HG03565 (cell line): ENCODE measurements at regions not wholly inside any gene's neighbourhood (a gene's known extent, or its start where the extent isn't known, plus 50 kb on each side); places are given as distances from the start of the nearest gene placed in this dataset.
"Not testable (repeated sequence)": the region's sequence is repeated elsewhere in the genome, so short reads cannot be mapped to it uniquely, and the experiment has no call there.

ENCODE experiments used
- ATAC-seq: cut with Tn5 transposase; IDR thresholded peaks from one replicate; pipeline ENCODE4 v1.9.1; 2021; ENCODE audit warnings: mild to moderate bottlenecking, moderate library complexity; ENCODE audit not compliant: unreplicated experiment

DNA sequence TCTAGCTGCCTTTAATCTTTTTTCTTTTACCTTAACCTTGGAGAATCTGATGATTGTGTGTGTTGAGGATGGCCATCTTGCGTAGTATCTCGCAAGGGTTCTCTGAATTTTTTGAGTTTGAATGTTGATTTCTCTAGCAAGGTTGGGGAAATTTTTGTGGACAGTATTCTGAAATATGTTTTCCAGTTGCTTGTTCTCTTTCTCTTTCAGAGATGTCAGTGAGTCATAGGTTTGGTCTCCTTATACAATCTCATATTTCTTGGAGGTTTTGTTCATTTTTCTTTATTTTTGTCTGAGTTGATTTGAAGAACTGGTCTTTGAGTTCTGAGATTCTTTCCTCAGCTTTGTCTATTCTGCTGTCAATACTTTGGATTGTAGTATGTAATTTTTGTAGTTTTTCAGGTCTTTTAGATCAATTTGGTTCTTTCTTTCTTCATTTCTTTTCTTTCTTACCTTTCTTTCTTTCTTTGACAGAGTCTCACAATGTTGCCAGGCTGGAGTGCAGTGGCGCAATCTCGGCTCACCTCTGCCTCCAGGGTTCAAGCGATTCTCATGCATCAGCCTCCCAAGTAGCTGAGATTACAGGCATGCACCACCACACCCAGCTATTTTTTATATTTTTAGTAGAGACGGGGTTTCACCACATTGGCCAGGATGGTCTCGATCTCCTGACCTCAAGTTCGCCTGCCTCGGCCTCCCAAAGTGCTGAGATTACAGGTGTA is 366.4 kb upstream of the RASGRP1 start:
- ATAC-seq, result no peak

DNA sequence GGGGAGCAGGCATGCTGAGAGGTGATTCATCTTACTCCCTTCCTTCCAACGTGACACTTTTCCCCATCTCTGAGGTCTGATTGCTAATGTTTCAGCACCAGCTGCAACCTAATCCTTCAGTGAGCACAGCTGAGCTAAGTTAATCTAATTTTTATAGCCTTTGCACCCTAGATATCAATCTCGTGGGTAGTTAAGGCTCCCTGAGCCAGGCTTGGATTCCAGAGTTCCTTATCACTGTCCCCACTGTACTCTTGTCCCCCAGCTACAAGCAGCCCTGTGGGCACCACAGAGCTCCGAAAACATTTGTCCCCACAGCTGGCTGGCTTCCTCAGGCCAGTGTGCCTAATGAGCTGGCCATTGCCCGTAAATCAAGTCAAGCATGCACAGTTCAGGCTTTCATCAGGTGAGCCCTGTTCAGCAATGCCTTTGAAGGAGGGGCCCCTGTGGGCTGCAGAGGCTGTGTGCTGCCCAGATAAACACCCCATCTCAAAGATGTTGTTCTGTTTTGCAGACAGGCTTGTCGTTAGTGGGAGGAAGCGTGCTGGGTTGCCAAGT is 376.9 kb upstream of the RASGRP1 start:
- ATAC-seq, result no peak

DNA sequence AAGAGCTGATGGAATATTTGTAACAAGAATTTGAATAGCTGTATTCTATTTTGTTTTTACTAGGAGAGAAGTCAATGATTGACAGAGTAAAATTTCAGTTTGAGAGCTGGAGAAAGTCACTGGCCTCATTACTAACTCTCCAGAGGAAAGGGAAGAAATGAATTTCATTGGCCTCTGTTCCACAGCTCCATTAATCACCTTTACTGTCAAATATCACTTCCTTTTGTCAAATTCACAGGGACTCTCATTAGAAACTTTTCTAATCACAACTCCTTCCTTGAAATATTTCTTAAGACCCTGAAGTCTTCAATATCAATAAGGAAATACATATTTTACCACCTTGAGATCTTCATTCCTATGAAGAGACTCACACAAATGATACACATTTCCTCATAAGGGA is 379.9 kb upstream of the RASGRP1 start:
- ATAC-seq, result no peak

DNA sequence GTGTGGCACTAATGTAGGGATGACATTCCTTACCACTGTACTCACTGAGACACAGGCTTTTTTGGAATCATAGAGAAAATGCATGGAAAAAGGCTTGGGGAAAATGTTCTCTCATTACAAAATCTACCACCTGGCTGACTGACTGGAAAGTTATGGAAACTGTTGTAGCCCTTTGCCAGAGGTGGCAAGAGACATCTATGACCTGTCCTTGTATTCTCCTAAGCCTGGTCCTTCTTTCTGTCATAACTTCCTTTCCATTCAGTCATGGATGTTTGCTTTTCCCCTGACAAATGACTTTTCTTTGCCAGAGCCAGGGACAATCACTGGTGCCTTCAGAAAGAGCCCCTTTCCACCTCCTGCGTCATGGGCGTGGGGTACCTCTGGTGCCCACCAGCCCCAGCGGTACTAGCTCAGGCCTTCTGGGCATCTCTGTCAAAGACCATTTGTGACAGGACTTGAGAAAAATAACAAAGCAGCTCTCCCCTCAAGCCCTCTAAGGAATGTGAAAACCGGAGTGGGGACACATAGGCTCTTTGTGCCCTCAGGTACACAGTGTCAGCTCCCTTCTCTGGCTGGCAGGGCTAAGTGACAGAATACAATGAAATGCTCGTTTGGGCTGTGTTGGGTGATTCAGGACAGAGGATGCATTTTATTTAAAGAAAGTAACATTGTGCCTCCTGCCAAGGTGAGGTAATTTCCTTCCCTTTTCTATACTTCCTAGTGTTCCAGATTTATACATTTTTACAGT is 381.1 kb upstream of the RASGRP1 start:
- ATAC-seq, result no peak

DNA sequence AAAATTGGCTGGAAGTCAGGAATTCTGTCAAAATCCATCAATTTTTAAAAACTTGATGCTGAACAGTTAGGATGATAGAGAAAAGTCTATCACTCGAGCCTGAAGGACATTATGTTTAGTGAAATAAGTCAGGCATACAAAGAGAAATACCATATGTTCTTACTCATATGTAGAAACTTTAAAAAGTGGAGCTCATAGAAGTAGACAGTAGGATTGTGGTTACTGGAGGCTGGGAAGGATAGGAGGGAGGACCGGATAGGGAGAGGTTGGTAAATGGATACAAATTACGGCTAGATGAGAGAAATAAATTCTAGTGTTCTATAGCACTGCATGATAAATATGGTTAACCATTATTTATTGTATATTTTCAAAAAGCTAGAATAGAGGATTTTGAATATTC is 389.5 kb upstream of the RASGRP1 start:
- ATAC-seq, result no peak

DNA sequence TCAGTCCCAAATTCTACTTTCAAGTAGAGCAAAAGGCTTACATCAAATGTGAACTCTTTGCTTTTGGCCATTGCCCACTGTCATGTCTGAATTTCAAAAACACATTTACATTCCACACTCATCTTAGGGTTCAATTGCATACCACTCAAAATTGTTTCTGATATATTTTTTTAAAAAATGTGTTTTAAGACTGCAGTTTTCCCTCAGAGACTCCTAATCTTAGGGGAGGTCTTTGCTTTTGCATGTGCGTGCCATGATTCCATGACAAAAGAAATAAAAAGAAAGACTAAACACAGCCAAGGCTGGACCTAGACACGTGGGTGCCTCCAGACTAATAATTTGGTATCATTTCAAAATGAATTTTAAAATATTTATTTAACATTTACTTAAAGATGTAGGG is 396.8 kb upstream of the RASGRP1 start:
- no peak for ATAC-seq

DNA sequence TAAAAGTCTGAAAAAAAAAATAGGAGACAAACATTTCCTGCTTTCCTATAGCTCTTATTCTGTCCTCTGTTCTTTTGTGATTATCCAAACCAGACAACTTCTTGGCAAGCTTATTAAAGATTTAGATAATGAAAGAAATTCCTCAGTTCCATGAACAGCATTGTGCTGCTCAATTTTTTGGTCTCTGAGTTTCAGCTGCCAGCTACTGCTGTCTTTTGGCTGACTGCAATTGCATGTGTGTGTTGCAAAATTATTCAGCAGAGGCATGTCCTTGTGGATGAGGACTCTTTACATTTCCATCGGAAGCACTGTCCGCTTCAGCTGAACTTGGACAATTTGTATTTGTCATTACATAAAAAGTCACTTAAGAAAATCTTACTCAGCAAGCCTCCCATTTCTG is 397.3 kb upstream of the RASGRP1 start:
- no peak for ATAC-seq

DNA sequence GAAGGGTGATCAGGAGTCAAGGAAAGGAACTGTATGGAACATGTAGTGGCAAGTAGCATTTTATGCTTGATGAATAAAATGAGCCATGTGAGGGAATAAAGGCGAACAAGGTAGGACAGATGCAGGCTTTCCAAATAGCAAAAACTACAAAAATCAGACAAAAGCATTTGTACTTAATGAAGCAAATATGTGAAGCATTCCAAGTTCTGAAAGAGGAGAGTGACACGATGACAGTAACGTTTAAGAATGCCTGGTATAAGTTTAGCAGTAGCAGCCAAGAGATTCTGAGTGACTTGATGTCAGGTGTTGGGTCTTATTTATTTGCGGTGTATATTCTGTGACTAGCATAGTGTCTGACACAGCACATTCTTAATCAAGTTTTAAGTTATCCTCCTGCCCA is 408.2 kb upstream of the RASGRP1 start:
- no peak for ATAC-seq

DNA sequence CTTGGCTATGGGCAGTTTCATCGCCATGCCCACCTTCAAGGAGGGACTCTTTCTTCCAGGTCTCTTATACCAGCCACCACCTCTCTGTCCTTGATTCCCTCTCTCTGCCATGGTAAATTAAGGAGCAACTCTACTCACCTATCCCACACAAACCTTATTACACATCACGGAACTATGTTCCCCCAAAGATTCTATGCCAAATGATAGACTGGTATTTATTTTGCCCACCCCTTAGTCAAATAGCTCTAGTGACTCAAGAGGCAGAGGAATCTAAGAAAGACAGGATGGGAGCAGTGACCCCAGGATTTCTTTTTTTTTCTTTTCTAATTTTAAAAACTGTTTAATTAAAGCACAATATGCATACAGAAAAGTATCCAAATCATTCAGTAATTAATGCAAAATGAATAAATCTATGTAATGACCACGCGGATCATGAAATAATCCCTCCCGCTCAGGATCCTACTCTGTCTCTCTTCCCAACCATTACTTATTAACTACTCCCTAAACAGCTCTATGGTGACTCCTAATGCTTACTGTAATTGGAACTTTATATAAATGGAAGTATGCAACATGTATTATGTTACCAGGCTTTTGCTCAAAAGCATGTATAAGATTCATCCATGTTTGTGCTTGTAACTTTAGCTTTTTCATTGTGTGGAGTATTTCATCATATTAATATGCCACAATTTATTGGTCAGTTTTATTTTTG is 410.8 kb upstream of the RASGRP1 start:
- no peak for ATAC-seq

DNA sequence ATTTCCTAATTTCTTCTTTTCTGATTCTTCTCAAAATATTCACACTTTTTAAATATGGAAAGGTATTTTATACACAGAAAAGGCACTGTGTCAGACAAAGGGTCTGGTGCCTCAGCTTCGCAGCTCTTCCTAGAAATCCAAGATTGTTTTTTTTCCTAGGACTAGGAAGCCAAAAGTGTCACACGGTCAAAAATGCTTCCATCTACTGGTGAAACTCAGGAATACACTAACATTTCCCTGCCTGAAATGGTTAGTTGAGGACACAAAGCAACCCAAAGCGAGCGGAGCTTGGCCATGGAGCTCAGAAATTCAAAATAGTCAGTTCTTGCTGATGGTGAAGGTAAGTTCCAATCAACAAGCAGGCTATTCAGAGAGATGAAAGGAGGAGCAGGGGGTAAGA is 426.5 kb upstream of the RASGRP1 start:
- no peak for ATAC-seq

DNA sequence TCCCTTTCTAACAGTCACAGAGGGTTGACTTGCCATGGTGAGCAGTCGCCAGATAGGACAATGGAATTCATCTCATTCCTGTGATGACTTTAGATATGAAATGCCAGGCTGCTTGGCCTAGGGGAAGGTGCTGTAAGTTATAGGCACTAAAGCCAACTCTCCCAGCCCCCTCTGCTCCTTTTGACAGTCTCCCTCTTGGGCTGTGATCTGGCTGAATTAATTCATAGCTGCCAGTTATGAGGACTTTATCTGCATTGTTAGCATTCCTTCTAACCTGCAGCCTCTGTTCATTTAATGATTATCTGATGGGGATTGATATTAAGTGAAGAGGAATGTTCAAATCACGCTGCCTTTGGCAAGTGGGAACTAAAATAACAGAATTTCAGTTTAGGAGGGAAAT is 427.1 kb upstream of the RASGRP1 start:
- no peak for ATAC-seq

DNA sequence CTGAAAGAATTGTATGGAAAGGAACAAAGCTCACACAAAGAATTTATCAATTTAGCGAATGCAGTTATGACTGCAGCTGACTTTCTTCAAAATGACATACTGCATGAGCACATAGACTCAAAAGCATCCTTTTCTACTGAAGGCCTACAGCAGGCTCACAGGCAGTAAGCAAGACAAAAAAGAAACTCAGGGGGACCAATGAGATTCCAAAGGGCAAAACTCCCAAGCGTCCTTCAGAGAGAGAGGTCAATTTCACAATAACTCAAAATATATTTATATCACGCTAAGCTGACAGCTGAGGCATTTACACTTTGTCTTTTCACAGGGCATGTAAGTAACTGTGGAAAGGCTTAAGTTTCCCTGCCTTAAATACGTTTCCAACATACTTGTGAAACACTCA is 427.9 kb upstream of the RASGRP1 start:
- no peak for ATAC-seq

DNA sequence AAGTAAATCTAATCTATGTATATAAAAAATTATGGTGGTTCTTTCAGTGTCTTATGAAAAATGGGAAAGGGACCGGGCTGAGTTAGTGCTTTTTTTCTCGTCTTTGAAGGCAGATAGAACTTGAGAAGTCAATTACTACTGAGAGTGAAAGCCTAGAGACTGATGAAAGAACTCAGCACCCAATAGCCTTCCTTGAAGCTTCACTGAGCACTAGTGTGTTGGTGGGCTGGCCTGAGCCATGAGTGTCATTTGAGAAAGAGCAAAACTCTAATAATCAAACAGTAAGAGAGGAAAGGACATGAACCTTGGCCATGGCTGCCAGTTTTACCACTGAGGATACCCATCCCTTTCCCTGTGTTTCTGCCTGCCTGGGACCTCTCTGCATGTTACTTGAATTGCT is 428.3 kb upstream of the RASGRP1 start:
- no peak for ATAC-seq

DNA sequence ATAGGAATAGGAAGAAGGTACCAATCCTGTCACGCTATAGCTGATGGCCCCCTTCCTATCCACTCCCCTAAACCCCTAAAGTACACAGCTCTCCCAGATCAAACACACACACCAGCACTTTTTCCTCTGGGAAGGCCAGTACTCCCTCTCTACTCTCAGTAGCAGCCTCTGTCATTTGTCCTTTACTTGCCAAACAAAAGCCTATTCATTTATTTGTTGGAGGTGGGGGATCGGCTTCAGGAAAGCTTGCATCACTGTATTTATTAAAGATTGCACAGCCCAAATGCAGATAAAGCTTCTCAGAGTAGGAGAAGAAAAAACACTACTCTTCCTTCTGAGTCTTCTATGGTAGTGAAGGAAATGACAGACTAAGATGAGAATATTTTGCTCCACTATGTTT is 429.7 kb upstream of the RASGRP1 start:
- no peak for ATAC-seq

DNA sequence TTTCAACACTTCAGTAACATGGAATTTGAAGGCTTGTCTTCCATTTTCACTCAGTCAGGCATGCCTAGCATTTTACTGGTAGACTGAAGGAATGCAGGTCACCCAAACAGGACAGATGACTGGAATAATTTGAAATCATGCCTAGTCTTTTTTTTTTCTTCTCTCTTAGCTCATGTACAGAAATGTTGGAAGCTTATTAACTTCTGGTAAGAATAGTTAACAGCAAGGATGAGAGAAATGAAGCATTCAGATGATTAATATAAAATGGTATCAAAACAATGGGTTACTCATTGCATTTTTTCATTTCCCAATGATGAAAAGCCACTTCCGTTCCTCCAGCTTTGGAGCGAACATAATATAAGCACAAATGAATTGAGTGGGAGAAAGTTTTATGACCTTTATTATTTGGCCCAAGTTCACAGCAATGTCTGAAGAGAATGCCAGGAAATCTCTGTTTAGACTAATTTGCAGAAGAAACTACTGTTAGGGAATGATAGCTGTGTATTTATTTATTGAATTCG is 431.6 kb upstream of the RASGRP1 start:
- ATAC-seq, result no peak

DNA sequence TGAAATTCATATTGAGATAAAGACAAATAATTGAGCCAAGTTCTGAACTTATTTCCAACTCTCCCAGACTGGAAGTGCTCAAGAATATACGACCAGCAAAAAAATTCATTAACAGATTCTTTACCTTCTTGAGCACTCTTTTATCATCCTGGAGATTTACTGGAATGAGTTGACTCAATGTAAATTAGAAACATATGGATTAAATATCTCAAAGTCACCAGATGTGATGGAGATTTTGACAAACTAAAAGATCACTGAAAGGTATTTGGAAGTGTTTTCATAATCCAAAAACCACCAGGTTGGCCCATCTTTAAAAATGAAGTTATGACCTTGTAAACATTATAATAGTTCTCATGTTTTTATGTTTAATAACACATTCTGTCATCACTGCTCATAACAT is 433.2 kb upstream of the RASGRP1 start:
- ATAC-seq, result no peak

DNA sequence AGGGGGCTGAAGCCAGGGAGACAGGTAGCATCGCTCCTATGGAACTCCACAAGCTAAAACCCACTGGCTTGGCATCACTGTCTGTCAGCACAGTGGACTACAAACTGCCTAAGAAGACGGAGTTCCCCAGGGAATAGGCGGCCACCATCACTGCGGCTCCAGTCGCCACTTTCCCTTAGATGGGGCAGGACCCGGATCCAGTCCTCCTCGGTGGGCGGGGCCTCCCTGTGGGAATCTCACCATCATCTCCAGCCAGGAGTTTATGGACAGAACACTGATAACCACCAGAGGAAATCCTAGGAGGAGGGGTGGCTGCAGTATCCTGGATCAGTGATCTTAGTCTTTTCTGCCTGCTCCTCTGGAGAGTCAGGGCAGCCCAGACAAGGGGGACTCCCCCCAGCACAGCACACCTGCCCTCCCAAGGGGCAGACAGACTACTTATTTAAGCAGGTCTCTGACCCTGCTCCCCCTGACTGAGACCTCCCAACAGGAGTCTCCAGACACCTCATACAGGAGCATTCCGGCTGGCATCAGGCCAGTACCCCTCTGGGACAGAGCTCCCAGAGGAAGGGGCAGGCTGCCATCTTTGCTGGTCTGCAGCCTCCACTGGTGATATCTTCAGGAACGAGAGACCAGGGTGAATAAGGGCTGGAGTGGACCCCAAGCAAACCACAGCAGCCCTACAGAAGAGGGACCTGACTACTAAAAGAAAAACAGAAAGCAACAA is 435.6 kb upstream of the RASGRP1 start:
- no peak for ATAC-seq

DNA sequence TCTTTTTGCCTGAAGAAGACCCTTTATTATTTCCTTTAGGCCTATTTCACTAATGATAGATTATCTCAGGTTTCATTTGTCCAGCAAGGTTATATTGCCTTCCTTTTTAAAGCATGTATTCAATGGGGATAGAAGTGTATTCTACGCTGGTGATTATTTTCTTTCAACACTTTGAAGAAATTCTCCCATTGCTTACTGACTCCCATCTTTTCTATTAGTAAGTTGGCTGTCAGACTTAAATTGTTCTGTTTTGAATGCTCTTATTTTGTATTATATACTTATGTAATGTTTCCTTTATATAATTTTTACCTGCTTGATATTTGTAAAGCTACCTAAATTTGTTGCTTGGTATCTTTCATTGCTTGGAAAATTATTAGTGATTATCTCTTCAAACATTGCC is 445.1 kb upstream of the RASGRP1 start:
- no peak for ATAC-seq

DNA sequence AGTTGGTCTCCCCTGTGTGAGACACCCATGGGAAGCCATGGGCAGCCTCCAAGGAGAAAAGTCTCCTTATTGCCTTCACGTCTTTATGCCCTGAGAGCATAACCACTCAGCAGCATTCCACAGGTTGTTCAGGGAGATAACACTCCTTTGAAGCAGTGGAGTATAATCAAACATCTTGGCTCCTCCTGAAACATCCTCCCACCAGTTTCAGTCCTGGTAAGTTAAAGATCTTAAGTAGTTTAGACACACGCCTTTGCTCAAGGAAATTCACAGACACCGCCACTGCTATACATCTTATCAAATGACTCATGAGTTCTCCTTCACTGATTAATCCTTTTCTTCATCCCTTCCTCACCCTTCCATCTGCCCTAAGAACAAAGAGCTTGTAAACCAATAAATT is 446.5 kb upstream of the RASGRP1 start:
- not testable (repeated sequence) for ATAC-seq

DNA sequence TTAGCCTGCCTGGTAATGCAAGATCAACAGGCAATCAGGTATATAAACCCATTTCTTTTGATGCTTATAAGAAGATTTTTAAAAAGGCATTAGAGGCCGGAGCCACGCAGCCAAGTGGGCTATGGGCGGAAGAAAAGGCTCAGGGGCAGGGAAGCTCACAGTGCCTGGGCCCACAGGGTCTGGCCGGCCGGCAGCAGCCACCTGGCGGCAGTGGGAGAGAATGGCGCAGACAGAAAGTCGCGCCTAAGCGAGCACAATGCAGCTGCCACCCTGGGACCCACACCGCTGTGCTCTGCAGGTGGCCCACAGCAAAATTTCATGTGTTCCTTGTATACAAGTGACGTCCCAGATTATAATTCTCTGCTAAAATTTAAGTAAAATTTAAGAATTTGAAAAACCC is 448.6 kb upstream of the RASGRP1 start:
- ATAC-seq, result no peak

DNA sequence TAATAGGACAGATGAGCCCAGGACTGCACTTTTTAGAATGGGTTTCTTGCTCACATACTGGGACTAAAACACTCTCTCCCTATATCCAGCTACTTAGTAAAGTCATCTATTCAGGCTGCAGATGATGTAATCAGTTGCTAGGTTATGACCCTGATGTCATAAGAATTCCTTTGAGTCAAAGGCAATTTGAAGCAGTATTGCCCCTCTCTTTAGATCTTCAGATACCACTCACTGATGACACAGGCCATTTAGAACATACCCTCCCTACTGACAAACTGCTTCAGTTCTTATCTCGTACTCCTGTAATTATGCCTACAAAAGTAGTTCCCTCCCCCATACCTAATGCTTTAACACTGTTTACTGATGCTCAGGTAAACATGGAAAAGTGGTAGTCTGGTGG is 450.1 kb upstream of the RASGRP1 start:
- ATAC-seq, result no peak
